Caki2 (cell line): ENCODE measurements at regions not wholly inside any gene's neighbourhood (a gene's known extent, or its start where the extent isn't known, plus 50 kb on each side); places are given as distances from the start of the nearest gene placed in this dataset.

Source experiments
- DNase-seq: peaks from one replicate; pipeline ENCODE4 v3.0.0-alpha.2; 2015; ENCODE audit warnings: low read depth
- in situ Hi-C: cut with HindIII; loops from 2 replicates; pipeline ENCODE4 v1.10.0; 2016; ENCODE audit warnings: low sequenced_read_pairs, low pct_unique_long_range_greater_than_20kb, mixed read lengths

DNA sequence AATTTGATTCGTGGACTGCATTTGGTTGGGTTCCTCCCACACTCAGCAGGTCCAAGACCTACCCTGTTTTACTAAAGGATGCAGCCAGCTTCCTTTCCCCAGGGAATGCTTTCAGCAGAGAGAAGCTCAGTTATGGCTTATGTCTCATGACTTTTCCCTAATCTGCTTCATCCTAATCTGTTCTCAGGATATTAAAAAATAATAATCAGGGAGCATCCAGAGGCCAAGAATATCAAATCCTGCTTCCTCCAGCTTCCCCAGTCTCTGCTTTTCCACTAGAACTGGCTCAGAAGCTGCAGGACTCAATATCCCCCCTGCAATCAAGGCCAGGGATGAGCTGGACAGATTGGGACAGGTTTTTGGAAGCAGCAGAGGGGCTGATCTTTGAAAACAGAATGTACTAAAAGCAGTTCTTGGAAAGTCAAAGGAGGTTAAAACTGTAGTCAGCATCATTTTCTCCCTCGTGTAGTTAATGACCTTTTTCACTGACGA, 326.9 kb upstream of the TNP1 start:
- in situ Hi-C loops, result no loop called here

DNA sequence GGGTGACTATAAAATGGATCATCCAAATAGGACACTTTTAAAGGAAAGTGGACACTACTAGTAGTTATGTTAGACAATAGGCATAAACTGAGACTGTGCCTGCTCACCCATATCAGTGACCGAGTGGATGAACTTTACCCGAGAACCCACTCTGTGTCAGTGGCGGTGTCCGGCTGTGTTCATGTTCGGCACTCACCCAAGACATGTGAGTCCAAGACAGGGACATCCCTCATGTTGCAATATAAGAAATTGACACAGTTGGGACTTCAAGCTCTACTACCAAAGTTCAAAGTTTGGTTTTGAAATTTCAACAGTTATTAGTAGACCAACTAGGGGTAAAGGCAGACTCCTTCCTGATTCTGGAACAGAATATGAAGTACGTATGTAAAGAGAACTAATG, 326.3 kb upstream of the TNP1 start:
- in situ Hi-C loops, result no loop called here

More for the DNA sequence above, 326.9 kb upstream of the TNP1 start:
- no peak for DNase-seq

DNA sequence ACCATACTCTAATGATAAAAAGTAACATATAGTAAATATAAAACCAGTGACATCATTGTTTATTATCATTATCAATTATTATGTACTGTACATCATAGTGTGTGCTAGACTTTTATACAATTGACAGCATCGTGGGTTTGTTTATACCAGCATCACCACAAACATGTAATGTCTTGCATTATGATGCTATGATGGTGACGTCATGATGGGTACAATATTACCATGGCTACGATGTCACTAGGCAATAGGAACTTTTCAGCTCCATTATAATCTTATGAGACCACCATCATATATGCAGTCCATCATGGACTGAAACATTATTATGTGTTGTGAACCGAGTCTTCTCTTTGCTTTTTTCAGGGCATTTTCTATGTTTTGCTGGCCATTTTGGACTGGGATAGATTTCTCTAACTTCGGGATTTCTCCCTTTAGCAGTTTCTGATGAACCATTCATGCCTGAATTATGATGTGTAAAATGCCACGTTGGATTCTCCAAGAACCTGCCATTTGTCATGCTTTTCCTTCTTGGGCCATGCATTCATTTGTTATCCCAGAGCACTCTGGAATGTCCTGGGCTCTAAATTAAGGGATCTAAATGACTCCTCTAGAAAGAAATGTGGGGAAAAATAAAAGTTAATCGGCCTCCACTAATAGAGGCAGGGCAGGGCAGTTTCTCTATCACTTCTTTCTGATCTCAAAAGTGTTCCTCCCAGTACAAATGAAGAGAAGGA, 325.6 kb upstream of the TNP1 start:
- in situ Hi-C loops, result no loop called here

More for the DNA sequence above, 326.3 kb upstream of the TNP1 start:
- DNase-seq, result no peak

DNA sequence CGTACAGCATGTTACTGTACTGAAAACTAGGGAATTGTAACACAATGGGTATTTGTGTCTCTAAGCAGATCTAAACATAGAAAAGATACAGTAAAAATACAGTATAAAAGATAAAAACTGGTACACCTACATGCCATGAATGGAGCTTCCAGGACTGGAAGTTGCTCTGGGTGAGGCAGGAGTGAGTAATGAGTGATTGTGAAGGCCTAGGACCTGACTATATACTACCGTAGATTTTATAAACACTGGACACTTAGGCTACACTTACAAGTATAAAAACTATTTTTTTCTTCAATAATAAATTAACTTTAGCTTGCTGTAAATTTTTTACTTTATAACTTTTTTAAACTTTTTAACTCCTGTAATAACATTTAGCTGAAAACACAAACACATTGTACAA, 324.4 kb upstream of the TNP1 start:
- no peak for DNase-seq
- in situ Hi-C loops, result no loop called here

More for the DNA sequence above, 325.6 kb upstream of the TNP1 start:
- DNase-seq, result no peak

DNA sequence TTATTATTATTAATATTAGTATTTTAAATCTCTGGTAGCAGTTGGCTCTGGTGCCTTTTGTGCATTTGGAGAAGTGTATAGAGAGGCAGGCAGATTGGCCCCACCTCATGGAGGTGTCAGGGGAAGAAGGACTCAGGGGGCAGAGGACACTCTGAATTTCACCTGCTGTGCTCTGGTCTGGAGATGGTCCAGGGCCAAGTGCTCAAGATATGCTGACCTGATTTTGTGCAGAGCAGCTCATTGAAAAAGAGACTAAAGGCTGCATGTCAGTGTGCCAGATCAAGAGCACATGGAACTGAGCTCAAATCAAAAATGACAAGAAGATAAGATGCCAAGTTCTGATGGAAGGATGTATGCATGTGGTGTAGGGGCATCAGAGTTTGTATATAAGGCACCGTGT, 323.6 kb upstream of the TNP1 start:
- no peak for DNase-seq
- in situ Hi-C loops, result no loop called here

DNA sequence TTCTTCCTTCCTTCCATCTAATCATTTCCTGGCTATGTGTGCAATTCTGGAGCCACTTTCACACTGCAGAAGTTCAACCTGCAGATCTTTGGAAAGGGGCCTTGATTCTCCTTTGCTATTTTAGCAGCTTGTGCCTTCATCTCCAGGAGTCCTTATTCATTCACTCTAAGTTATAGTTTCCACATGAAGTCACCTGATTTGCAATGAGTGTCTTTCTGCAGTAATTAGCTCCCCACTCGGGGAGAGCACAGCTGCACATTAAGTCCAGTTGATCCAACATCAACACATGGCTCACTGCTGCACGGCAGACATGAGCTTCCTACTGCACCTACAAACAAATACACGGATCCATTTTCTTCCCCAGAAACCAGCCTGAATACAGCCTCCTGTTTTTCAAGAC, 323.1 kb upstream of the TNP1 start:
- no peak for DNase-seq

DNA sequence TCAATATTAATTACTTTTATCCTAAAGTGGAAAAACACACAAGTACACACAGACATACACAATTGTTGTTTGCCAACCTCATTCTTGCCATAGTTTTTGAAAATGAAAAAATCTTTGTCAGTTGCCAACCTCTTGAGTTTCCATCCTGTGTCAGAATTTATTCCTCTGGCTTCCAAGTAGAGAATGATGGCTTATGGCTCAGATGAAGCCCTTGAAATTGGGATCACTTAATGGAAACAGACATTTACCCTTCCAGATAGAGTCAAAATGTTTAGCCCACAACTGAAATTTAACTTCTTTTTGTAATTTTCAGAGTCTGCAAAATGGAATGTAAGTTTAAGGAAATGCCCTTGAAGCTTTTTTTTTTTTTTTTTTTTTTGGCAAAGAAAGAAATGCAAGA, 321.6 kb upstream of the TNP1 start:
- in situ Hi-C loops, result no loop called here

More for the DNA sequence above, 323.1 kb upstream of the TNP1 start:
- in situ Hi-C loops, result no loop called here

DNA sequence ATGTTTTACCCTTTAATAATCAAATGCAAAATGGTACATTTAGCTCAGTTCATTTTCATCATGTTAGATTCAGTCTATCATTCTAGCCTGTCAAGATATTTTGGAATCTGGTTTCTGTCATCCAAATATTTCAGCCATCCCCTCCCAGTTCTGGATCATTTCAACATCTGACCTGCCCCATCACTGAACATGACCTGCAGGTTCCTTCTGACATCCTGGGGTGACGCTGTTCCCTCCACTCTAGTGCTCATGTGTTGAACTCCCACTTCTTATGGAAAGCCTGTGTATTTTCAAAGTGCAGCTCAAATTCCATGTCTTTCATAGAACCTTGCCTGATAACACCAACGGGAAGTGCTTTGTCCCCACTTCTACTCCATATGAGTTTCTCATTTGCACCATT, 320.0 kb upstream of the TNP1 start:
- no peak for DNase-seq
- in situ Hi-C loops, result no loop called here

More for the DNA sequence above, 321.6 kb upstream of the TNP1 start:
- DNase-seq, result no peak

DNA sequence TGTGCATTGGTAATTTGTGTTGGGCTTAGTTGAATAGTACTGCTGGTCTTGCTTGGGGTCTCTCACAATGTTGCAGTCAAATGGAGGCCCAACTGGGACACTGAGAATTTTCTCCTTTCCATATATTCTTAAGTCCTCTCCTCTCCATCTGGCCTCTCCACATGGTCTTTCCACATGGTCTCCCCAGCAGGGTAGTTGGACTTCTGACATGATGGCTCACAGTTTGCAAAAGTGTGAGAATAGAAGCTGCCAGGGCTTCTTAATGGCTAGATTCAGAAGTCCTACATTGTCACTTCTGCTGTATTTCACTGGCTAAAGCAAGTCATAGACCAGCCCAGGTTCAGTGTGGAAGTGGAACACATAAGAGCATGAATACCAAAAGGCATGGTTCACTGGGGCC, 318.5 kb upstream of the TNP1 start:
- in situ Hi-C loops, result no loop called here
- no peak for DNase-seq

DNA sequence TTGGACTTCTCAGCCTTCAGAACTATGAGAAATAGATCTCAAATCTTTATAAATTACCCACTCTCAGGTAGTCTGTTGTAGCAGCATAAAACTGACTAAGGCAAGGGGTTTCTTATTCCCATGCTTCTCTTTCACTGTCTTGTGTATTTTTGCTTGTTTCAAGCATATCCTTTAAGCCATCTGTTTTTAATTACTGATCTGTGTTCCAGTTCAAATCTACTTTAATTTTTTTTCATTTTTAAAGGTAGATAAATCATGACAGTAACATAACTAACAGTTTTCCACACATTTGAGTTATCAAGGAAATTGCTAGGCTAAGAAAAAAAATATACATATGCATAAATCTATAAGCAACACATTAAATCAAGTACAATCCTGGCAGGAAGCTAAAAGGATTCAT, 317.9 kb upstream of the TNP1 start:
- no peak for DNase-seq
- in situ Hi-C loops, result no loop called here

DNA sequence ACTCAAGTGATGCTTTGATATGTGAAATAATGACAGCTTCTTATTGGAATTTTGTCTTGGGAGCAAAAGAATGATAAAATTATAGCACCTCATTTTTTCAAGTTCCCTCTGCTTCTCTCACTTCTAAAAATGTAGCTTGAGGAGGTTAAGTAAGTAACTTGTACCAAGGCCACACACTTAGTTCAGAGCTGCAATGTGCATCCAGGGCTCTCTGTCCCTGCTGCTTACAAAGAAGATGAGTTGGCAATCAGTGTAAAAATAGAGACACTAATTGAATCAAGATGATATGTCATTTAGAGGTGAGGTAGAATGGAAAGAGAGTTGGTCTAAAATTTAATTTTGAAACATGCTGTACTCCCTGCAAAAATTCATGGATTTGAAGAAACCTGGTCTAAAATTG, 312.0 kb upstream of the TNP1 start:
- DNase-seq, result no peak
- in situ Hi-C loops, result no loop called here

DNA sequence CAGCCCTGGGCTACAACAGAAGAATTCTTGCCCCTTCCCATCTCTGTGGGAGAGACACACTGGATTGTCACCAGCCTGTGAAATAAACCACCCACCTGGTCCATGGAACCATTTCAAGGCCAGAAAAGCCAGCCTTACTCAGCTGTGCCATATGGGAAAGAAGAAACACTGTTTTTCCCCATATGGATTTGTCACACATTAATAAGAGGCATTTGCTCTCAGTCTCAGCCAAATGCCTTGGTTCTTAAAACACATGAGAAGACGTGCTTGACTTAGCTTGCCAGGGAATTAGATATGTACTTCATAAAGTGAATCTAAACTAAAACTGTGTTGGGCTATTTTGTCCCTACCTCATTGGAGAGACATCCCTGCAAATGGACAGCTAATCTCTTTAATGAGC, 308.6 kb upstream of the TNP1 start:
- in situ Hi-C loops, result no loop called here
- no peak for DNase-seq

DNA sequence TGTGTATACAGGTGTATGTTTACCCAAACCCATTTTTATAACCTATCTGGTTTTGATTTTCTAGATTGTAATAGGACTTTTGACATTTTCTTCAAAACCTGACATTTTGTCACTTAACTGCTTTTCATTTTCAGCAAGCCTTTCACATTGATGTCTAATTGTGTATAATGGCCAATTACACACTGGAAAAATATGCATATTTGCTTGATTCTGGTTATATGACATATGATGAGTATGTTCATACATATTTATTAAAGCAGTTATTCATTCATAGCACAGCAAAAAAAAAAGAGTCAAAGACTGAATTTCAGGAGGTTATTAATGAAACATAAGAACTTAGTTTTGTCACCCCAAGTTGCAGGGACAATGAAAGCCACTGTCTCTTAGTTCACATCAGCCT, 307.7 kb upstream of the TNP1 start:
- in situ Hi-C loops, result no loop called here
- no peak for DNase-seq

DNA sequence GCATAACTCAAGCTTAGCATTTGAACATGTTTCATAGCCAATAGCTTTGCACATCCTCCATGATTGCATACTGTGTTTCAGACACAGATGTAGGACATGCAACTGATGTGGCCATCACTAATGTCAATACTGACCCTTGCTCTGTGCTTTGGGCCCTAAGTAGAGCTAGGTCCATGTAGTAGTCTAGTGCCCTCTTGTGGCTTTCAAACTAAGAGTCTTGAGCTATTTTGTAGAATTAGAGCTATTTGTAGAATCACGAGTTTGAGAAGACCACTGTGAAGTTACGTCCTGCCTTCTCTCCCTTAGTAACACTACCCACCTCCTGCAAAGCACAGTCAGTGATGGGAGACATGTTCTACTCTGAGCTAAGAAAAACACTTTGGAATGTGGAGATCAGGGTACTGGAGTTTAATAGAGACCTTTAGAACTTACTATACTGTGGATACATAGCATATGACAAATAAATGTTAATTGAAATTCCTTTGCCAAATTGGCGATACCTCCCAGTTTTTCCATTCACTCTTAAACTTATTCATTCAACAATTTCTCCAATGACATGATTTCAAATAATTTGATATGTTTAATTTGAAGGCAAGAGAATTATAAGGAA, 306.5 kb upstream of the TNP1 start:
- peak; percentile 12 for DNase-seq
- in situ Hi-C loops, result no loop called here

DNA sequence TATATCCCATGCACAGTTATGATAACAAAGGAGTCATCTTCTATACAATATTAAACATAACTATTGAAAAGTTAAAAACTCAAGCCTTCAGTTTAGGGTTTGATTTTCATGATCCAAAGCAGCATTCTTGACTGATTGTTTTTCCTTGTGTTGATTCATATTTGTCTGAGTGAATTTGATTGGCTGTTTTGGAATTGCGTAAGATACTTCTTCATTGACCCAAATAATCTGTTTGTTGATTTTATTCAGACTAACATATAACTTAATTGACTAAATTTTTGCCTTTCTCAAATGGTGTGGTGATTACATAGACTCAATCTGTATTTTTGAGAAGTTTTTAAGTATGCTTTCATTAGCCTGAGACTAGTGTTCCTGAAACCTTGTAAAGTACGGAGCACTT, 305.7 kb upstream of the TNP1 start:
- in situ Hi-C loops, result no loop called here
- DNase-seq, result no peak

DNA sequence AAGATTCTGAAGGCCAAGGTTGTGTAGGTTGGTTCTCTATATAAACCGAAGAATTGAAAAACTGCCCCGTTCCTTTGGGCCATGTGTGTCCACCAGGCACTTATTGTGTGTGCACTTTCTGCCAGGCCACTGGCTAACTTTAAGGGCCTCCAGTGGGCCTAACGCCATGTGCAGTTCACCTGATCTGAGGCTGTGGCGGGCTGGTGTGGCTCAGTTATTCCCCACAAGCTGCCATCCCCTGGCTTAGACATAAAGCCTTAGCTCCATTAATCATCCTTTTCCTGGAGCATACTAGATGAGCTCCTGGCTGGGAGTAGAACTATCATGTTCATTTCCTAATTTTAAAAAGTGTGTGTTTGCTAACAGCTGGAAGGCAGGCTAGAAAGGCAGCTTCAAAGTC, 304.1 kb upstream of the TNP1 start:
- in situ Hi-C loops, result no loop called here
- no peak for DNase-seq

DNA sequence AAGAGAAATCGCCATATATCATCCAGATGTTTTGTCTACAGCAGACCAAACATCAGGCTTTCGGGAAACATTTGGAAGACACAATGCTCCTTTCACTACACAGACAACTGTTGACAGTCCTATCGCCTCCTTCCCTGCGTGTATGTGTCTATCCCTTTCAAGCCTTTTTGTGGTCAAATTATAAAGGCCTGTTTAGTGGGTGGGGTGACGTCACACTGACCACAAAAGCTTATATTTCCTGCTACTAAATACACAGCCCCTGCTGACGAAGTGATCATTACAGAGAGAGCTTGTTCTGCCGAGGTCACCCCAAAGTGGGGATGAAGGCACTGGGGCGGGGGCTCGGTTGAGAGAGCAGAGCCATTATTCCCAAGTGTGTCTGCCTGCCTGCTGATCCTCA, 302.7 kb upstream of the TNP1 start:
- no peak for DNase-seq
- in situ Hi-C loops, result no loop called here

DNA sequence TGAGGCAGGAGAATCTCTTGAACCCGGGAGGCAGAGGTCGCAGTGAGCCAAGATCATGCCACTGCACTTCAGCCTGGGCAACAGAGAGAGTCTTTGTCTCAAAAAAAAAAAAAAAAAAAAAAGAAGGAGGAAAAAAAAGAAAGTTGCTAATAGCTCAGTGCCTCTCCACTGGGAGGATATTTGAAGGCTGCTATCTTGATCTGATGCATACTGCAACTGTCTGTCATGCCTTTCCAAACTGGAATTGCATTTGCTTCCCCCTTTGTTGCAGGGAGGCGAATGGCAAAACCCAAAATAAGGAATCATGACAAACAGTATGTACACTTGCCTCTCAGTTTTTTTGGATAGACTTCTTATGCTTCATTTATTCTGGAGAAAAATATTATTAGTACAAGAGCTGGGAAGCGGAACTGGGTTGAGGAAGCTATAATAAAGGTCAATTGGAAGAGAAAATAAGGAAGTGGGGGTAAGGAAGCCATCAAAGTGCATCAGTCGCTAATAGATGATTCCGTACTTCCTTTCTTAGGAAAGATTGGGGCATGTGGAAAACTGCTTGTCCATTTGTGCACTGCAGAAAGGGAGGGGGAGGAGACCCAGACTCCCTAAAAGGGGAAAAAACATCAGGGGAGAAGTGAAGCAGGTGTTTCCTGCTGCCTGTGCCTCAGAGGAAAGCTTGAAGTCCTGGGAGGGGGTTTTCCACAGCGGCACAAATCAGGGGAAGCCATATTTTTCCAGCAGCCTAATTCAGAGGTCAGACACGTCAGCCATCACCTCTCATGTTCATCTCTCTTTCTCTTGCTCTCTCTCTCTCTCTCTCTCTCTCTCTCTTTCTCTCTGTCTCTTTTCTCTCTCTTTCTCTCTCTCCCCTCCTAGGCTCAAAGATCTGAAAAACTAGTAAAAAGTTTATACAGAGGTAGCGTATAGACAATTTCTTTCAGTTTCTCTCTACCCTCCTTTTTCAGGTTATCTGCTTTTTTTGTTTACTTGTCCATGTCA, 301.4 kb upstream of the TNP1 start:
- in situ Hi-C loops, result no loop called here
- DNase-seq, result no peak
